HL-60 (cell line): ENCODE measurements at regions not wholly inside any gene's neighbourhood (a gene's known extent, or its start where the extent isn't known, plus 50 kb on each side); places are given as distances from the start of the nearest gene placed in this dataset.

Experiments
- CTCF ChIP-seq: IDR thresholded peaks from one replicate; pipeline ENCODE4 v1.5.1; 2011; ENCODE audit warnings: low read length, control low read depth, inconsistent platforms; ENCODE audit not compliant: insufficient read depth
- POLR2AphosphoS5 ChIP-seq: IDR thresholded peaks from 2 replicates; pipeline ENCODE4 v1.6.1; 2012; ENCODE audit warnings: low read depth
- REST ChIP-seq: IDR thresholded peaks from 2 replicates; pipeline ENCODE4 v1.6.1; 2012; ENCODE audit warnings: low read depth; ENCODE audit not compliant: insufficient replicate concordance

- no peak for TF ChIP-seq CTCF
- no peak for TF ChIP-seq REST
- TF ChIP-seq POLR2AphosphoS5 = no peak
Measured at GRCh38 chr14:101072531-101072930, 169.0 kb upstream of the RTL1 start.
